ENCODE measurements at regions not wholly inside any gene's neighbourhood (a gene's known extent, or its start where the extent isn't known, plus 50 kb on each side); places are given as distances from the start of the nearest gene placed in this dataset.
"Not testable (repeated sequence)": the region's sequence is repeated elsewhere in the genome, so short reads cannot be mapped to it uniquely, and the experiment has no call there.

DNA sequence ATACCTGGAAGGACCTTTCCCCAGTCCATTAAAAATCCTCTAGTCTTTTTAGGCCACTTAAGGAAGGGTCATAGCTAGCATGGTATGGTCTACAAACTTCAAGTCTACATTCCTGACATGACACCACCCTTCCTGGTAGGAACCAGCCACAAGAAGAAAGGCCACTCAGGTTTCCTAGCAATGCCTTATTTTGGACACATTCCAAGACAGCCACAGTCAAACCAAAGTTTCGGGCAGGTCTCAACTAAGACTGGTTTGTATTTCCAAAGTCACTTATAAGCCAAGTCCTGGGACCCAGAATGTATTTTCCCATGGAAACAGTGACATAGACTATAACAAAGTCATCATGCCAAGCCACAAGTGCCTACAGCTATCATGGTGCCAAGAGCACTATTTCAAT, 50.6 kb upstream of the SLC44A3 start:
- DNase-seq: no peak

- DNase-seq: no peak
Observed at GRCh38 chr1:94768036-94768435, 52.1 kb upstream of the SLC44A3 start.

DNA sequence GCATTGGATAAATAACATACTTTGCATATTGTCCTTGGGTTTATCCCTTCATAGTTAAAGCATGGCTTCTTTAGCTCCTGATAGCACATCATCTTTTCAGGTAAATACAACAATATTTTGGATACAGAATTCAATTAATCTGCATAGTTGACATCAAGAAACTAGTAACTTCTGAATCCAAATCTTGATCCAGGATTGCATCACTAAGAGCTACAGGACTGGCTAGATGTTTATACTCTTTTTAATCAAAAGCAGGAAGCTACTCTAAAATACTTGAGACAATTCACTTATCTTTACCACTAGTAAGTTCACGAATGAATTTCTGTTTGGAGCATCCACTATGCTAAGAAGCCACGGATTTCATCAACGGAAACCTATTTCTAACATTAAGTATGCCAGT, 54.2 kb upstream of the SLC44A3 start:
- DNase-seq: no peak

GRCh38 chr1:94759188-94759587, 61.0 kb upstream of the SLC44A3 start:
- no peak for DNase-seq

DNA sequence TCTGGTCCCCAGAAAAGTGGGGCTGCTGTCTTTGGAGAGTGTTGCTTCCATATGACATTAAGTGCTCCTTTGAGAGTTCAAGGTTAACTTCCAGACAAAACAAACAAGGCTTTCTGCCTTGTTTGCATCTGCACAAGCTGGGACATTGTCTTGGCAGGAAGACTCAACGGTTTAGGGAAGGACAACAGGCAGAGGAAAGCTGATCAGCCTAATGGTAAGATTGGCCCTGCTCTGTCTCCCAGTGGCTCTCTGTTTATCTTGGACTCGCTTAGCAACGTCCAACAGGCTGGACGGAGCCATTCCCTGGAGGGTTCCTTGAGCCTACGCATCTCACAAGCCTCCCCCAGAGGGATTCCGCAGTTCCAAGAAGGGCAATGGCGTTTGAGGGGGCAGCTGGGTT, 62.2 kb upstream of the SLC44A3 start:
- DNase-seq: no peak

- peak; percentile 91 for DNase-seq
Observed at GRCh38 chr1:94755675-94756074, 64.5 kb upstream of the SLC44A3 start.

DNA sequence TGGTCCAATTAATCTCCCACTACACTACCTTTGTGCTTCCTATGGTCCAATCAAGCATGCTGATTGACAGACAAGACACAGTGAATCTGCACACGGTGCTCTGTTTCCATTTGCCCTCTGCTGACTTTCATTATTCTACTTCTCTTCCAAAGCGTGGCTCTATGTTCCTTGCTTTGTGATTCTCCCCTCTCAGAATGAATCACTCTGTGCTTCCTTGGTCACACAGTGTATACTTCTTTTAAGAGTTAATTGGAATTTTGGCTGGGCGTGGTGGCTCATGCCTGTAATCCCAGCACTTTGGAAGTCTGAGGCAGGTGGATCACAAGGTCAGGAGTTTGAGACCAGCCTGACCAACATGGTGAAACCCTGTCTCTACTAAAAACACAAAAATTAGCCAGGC, 65.1 kb upstream of the SLC44A3 start:
- not testable (repeated sequence) for DNase-seq

- no peak for DNase-seq
Observed at GRCh38 chr1:94754570-94754969, 65.6 kb upstream of the SLC44A3 start.

DNA sequence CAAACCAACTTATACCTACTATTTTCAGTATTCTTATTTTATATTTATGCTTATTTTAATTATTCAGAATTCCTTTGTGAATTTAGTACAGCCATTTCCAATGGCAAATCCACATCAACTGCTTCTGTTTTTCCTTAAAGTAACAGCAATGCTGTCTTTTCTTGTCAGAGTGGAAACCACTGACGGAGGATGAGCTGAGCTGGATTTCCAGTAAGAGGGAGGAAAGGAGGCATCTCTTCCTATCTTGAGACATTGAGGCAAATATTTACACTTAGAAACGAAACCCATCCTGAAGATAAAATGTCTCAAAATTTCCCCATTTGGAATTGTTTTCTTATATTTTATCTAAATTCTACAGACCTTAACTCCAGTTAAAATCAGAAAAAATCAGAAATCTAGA, 66.1 kb upstream of the SLC44A3 start:
- no peak for DNase-seq

- no peak for DNase-seq
Observed at GRCh38 chr1:94753171-94753972, 66.8 kb upstream of the SLC44A3 start.

DNA sequence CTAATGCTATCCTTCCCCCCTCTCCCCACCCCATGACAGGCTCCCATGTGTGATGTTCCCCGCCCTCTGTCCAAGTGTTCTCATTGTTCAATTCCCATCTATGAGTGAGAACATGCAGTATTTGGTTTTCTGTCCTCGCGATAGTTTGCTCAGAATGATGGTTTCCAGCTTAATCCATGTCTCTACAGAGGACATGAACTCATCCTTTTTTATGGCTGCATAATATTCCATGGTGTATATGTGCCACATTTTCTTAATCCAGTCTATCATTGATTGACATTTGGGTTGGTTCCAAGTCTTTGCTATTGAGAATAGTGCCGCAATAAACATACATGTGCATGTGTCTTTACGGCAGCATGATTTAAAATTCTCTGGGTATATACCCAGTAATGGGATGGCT, 68.7 kb upstream of the SLC44A3 start:
- not testable (repeated sequence) for DNase-seq

- peak; percentile 72 for DNase-seq
Observed at GRCh38 chr1:94746635-94747525, 73.3 kb upstream of the SLC44A3 start.

DNA sequence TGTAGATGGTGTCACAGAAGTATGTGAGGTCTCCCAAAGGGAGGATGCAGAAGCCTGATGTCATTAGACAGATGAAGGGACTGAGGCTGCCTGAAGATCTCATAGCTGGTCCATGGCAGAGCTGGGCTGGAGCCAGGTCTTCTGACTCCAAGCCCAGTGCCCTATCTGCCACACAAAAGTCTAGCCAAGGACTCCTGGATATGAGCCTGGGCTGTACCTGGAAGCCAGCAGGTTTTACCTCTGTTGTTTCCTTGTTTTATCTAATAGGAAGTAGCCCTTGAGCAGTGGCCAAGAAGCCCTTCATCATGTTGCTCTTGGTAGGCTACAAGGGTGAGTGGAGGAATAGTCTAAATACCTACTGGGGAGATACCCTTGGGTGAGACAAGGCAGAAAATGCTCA, 74.4 kb upstream of the SLC44A3 start:
- no peak for DNase-seq

DNA sequence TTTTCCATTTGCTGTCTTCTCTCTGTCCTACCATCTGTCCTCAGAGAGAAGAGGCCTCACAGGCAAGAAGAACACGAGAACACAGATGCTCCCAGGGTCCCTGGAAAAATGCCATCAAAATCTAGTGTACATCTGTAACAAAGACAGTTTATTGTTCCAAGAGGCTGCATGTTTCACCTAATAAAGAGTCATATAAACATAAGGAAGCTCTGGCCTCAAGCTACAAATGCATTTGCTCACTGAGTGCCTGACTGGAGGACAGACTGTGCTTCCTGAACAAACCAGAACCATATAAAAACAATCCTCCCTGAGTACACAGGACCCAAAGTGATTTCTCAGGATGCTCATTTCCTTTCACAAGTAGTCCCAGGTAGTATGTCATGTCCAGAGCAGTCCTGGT, 76.3 kb upstream of the SLC44A3 start:
- DNase-seq: no peak

- no peak for DNase-seq
Observed at GRCh38 chr1:94741996-94742395, 78.2 kb upstream of the SLC44A3 start.

- no peak for DNase-seq
Observed at GRCh38 chr1:94741510-94741909, 78.6 kb upstream of the SLC44A3 start.

GRCh38 chr1:94739521-94740061, 80.6 kb upstream of the SLC44A3 start:
- peak; percentile 97 for DNase-seq

DNA sequence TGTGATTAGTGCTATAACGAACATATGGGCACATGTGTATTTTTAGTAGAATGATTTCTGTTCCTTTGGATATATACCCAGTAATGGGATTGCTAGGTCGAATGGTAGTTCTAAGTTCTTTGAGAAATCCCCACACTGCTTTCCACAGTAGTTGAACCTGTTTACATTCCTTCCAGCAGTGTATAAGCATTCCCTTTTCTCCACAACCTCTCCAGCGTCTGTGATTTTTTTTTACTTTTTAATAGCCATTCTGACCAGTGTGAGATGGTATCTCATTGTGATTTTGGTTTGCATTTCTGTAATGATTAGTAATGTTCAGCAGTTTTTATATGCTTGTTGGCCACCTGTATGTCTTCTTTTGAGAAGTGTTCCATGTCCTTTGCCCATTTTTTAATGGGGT, 81.8 kb upstream of the SLC44A3 start:
- no peak for DNase-seq

DNA sequence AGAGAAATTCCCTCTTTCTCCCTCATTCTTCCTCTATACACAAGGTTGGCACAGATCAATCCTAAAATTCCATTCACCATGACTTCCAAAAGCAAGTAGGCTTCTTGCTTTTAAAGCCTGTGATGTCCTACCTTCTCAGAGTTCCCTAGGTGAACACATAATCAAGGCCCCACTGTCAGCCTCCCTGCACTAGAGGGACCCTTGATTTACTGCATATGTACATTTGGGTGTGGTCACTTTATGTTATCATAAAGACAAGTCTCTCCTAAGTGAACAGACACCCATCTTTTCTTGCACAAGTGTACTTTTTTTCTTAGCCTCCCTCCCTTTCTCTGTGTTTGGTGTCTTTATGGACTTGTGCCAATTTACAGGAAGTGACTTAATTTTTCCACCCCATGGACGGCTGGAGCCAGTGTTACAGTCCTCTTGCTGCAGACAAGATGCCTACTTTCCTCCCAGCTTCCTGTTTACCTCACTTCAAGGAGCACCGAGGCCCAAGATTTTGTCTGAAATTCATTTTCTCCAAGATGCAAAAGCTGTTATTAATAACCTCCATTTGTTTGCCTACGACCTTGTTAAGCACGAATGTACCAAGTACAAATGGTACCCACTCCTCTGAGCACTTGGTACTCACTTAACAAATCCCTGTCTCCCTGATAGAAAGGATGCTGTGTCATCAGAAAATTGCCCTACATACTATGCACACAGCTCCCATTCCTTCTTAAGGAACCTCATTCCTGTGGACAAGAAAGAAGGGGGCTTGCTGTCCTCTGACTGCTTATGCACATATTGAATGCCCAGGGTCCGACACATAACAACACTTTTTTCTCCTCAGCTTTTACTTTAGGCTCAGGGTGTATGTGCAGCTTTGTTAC, 82.8 kb upstream of the SLC44A3 start:
- no peak for DNase-seq

- DNase-seq: no peak
Observed at GRCh38 chr1:94736549-94736948, 83.6 kb upstream of the SLC44A3 start.

- DNase-seq: no peak
Observed at GRCh38 chr1:94736073-94736472, 84.1 kb upstream of the SLC44A3 start.

DNA sequence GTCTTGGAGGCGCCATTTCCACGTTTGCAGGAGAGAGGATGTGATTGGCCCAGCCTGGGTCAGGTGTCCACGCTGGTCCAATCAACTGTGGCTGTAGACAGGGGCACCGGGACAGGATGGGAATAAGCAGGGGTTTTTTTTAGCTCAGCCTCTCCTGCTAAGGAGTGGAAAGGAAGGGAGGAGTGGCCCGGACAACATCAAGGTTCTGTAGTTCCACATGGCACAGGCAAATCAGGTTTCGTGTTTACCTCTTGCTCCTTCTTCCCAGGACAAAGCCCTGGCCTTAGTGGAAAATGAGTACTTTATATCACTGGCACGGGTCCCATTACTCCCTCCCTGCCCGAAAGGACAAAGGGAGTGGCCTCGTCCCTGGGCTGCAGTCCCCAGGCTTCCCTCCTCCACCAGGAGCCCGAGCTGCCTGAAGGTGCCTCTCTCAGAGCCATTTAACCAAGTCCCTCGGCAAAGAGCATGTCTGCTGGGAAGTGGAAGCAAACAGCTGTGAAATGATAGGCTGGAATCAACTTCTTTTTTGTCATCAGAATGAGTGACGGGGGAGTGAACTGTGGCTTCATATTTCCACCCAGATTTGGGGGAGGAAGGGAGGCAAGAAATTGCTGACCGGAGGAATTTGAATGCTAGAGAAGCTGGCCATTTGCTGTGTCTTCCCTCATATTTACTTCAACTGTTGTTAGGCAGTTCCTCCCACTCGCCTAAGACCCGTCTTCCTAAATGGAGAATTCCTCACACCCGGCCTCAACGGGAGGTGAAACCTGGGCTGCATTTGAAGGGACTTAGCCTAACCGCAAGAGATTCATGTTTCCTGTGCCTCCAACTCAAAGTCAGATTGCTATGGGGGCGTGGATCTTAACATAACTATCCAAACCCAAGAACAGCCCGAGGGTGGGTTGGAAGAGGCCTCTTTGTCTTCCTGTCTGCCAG, 84.9 kb upstream of the SLC44A3 start:
- peak; percentile 89 for DNase-seq
